B cell (primary cell): ENCODE measurements at regions not wholly inside any gene's neighbourhood (a gene's known extent, or its start where the extent isn't known, plus 50 kb on each side); places are given as distances from the start of the nearest gene placed in this dataset.
"Not testable (repeated sequence)": the region's sequence is repeated elsewhere in the genome, so short reads cannot be mapped to it uniquely, and the experiment has no call there.

Source experiments
- CTCF ChIP-seq: fragments of 200-600 bp; IDR thresholded peaks from one replicate; pipeline ENCODE4 v1.8.0; 2022; ENCODE audit warnings: antibody characterized with exemption, mild to moderate bottlenecking
- EZH2 ChIP-seq: IDR thresholded peaks from 2 replicates; pipeline ENCODE4 v1.6.1; 2012; ENCODE audit warnings: borderline replicate concordance, low read depth, mild to moderate bottlenecking, moderate library complexity, low read length; ENCODE audit not compliant: insufficient read depth, poor library complexity, severe bottlenecking

- TF ChIP-seq CTCF = peak; percentile 50
- not testable (repeated sequence) for TF ChIP-seq EZH2
These were observed 114.9 kb upstream of the LARP1 start for GRCh38 chr5:154640213-154640831.
